ENCODE measurements at regions not wholly inside any gene's neighbourhood (a gene's known extent, or its start where the extent isn't known, plus 50 kb on each side); places are given as distances from the start of the nearest gene placed in this dataset.

DNA sequence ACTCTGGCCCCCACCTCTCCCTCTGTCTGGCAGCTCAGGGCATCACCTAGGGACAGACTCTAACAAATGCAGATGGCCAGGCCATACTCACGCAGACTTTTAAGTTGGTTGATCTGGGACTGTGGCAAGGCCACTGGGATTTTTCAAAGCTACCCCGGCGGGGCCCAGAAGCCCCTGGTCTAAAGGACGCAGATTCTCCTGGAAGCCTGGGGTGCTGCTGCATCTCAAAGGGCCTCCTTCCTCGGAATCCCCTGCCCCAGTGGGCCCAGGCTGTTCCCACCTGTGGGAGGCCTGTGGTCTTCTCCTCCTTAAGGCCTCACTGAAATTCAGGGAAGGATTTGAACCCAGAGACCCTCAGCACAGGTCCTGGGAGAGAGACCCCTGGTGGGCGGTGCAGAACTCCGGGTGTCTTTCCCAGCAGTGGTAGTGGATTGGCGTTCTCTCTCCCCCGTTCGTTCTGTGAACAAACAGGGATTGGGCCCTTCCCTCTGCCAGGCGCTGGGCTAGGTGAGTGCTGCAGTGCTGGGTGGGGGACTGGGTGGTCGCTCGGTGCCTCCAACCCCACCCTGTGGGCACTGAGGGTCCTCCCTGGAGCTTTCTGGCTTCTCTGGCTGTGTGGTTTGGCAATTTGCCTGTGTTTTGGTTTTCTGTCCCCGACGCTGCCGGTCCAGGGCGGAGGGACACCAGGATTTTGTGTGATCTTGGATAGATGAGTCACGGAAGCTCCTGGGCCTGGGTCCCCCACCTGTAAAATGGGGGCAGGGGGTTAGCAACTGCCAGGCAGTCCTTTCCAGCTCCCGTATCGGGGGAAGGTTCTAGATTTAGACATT lies 160.5 kb upstream of the GSE1 start:
- TF ChIP-seq, protein P1, sequence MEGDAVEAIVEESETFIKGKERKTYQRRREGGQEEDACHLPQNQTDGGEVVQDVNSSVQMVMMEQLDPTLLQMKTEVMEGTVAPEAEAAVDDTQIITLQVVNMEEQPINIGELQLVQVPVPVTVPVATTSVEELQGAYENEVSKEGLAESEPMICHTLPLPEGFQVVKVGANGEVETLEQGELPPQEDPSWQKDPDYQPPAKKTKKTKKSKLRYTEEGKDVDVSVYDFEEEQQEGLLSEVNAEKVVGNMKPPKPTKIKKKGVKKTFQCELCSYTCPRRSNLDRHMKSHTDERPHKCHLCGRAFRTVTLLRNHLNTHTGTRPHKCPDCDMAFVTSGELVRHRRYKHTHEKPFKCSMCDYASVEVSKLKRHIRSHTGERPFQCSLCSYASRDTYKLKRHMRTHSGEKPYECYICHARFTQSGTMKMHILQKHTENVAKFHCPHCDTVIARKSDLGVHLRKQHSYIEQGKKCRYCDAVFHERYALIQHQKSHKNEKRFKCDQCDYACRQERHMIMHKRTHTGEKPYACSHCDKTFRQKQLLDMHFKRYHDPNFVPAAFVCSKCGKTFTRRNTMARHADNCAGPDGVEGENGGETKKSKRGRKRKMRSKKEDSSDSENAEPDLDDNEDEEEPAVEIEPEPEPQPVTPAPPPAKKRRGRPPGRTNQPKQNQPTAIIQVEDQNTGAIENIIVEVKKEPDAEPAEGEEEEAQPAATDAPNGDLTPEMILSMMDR (conservative IDR thresholded peaks at IDR 0.05), result no peak
- no peak for TF ChIP-seq ZFX (IDR thresholded peaks at IDR 0.05)
- H3K27ac ChIP-seq, result no peak overlapping the region

- TF ChIP-seq ZFX (IDR thresholded peaks at IDR 0.05), result no peak
- TF ChIP-seq, protein P1 (conservative IDR thresholded peaks at IDR 0.05), result no peak
- H3K27ac ChIP-seq, result no peak overlapping the region
These were observed 159.9 kb upstream of the GSE1 start for GRCh38 chr16:85453194-85453678.

DNA sequence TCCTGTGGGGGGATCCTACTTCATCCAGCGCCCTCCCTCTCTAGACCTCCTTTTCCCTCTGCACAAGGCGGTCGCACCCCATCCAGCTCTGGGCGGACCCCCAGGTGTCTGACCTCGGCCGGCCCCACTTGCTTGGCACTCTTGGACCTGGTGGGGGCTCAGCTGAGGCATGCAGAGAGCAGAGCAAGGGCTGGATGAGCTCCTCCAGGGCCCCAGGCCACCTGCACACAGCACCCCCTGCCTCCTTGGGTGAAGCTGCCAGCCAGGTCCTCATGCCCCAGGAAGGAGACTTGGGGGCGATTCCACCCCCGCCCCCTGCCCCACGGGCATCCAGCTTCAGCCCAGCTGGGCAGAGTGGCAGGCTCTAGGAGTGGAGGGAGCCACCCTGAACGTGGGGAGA lies 159.4 kb upstream of the GSE1 start:
- H3K27ac ChIP-seq, result no peak overlapping the region
- TF ChIP-seq ZFX (IDR thresholded peaks at IDR 0.05), result no peak
- TF ChIP-seq, protein P1 (conservative IDR thresholded peaks at IDR 0.05), result no peak

DNA sequence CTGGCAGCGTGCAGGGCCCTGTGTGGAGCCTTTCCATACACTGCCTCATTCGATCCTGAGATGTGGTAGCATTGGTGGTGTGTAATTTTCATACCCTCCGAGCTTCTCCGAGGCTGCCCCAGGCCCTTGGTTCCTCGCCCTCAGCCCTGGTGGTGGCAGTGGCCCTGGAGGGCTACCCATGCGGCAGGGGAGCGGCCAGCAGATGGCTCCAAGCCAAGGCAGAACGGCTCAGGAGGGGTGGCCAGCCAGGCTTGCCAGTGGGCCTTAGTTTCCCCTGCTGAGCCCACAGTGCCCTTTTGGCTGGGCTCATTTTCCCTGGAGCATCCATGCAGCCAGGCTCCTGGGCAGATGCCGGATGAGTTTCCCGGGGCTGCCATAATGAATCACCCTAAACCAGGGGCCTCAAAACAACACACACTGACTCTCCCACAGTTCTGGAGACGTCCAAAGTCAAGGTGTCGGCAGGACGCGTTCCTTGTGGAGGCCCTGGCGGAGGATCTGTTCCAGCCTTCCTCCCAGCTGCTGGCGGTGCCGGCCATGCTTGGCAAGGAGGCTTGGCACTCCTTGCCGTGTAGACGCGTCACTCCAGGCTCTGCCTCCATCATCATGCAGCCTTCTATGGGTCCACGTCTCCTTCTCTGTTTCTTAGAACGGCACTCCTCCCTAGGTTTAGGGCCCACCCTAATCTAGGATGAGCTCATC lies 158.8 kb upstream of the GSE1 start:
- TF ChIP-seq, protein P1 (conservative IDR thresholded peaks at IDR 0.05), result no peak
- TF ChIP-seq ZFX (IDR thresholded peaks at IDR 0.05), result no peak
- H3K27ac ChIP-seq, result no peak overlapping the region

- H3K27ac ChIP-seq, result no peak overlapping the region
- no peak for TF ChIP-seq ZFX (IDR thresholded peaks at IDR 0.05)
- TF ChIP-seq, protein P1 (conservative IDR thresholded peaks at IDR 0.05), result no peak
These were observed 157.6 kb upstream of the GSE1 start for GRCh38 chr16:85455534-85455933.

DNA sequence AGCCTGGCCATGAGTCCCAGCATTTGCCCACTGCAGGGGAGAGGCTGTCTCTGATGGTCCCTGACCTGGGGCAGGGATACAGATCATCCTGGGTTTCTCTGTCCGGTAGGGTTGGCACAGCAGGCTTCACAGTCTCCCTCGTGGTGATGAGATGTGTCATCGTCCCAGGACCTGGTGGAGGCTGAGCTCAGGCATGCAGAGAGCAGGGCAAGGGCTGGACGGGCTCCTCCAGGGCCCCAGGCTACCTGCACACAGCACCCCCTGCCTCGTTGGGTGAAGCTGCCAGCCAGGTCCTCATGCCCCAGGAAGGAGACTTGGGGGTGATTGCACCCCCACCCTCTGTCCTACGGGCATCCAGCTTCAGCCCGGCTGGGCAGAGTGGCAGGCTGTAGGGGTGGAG lies 155.8 kb upstream of the GSE1 start:
- no peak for TF ChIP-seq ZFX (IDR thresholded peaks at IDR 0.05)
- TF ChIP-seq, protein P1 (conservative IDR thresholded peaks at IDR 0.05), result no peak
- H3K27ac ChIP-seq, result no peak overlapping the region

DNA sequence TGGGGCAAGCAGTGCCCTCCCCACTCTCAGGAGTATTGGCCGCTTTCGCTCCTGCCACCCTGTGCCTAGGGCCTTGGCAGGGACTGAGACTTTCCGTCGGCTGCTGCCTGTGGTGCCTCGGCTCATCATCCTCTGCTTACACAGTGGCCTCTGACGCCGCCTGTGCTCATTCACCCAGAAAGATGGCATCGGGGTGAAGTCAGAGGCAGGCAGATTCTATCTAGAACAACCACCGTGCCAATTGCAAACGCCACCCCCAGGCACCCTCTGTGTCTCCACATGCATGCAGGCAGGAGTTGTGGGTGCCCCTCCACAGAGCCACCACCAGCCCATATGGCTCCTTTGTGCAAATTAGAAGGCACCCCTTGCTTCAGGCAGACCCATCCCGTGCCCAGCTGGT lies 154.2 kb upstream of the GSE1 start:
- TF ChIP-seq, protein P1 (conservative IDR thresholded peaks at IDR 0.05), result no peak
- TF ChIP-seq ZFX (IDR thresholded peaks at IDR 0.05), result no peak
- no peak overlapping the region for H3K27ac ChIP-seq

Data from C4-2B (cell line).